HG03135 (cell line): ENCODE measurements at regions not wholly inside any gene's neighbourhood (a gene's known extent, or its start where the extent isn't known, plus 50 kb on each side); places are given as distances from the start of the nearest gene placed in this dataset.
A peak's percentile ranks its signal among the peaks of the same experiment; 100 is the strongest.

Source experiments
- ATAC-seq: cut with Tn5 transposase; IDR thresholded peaks from one replicate; pipeline ENCODE4 v1.9.1; 2021; ENCODE audit warnings: mild to moderate bottlenecking, moderate library complexity; ENCODE audit not compliant: unreplicated experiment

DNA sequence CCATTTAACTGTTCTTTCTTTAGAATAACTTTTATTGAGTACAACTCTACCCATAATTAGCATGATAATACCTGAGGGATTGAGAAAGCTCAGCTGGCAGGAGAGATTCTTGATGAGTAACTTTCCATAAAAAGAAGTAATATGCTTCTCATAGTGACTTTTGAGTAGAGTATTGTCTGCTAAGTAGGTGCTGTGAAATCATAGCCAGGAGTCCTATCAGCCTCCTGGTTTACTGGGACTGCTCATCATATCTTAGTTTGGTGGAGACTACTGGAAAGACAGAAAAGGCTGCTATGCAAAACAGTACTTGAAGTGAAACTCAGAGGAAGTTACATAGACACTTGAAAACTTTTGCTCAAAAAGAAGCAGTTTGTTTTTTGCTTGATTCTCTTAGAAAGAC is 113.3 kb upstream of the ATP2B1 start:
- ATAC-seq, result peak; percentile 59

DNA sequence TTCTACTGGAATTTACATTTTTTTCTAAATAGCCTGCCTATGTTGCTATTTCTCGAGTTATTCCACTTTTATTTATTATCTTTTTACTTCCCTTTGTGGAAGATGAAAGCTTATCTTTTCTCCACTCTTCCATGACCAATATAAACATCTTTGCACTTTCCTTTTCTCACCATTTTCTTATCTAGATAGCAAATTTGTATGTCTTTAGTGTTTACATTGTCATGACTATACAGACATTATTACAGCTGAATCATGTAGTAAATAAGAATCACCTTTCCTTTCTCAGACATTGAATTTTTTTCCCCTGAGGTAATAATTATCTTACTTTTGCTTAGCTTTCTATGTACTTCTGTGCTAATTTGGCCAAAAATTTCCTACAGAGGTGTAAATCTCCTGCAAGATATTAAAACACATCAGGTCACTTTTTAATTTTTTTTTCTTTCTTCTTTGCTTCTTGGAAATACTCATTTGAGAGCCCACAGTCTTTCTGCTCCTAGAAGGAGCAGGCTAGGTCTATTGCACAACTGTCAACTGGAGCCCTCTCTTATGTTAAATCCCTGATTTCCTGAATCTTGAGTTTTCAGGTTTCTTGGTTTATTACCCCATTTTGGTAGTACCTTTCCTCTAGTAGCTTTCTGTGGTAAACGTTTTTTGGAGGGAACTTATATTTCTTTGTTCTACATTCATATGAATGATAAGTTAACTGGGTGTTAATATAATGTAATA is 109.0 kb upstream of the ATP2B1 start:
- no peak for ATAC-seq

DNA sequence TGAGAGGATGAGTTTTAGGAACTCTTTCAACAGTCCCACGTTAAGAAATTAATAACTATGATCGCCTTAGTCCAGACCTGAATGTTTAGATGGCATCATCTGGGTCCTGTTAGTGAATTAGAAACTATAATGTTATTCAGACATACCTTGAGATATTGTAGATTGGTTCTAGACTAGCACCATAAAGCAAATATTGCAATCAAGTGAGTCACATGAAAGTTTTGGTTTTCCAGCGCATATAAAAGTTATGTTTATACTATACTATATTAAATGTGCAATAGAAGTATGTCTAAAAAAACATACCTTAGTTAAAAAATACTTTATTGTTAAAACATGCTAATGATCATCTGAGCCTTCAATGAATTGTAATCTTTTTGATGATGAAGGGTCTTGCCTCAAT is 106.6 kb upstream of the ATP2B1 start:
- no peak for ATAC-seq

DNA sequence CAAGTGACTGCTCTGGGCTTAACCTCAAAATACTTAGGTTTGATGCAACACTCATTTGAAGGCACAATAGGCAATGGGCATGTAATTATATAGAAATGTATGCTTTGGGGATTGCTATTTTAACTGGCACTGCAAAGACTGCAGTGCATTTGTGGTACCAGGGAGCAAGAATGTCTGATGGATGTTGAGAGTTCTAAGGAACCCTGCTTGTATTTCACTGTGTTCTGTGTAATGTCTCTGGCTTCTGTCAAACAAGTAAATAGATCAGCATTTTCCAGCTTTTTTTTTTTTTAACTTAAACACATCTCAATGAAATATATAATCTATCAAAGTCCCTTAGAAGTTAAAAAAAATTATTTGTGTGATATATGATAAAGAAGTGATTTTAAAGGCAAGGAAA is 94.8 kb upstream of the ATP2B1 start:
- ATAC-seq, result no peak

DNA sequence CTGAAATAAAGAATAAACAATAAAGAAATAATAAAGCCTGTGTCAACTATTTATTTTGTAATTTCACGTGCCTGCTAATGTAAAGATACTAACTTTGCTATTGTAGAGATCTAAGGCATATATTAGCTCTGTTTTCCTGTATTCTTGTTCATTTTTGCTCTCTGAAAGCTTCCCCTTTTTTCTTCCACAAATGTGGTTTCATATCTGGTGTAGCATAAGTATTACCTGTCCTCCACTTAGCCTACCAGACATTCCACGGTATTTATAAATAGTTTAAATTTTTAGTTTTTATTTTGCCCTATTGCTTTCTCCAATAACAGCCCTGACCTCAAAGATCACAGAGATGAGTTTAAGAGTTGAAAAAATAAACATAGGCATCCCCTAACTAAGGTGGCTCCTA is 92.6 kb upstream of the ATP2B1 start:
- no peak for ATAC-seq

DNA sequence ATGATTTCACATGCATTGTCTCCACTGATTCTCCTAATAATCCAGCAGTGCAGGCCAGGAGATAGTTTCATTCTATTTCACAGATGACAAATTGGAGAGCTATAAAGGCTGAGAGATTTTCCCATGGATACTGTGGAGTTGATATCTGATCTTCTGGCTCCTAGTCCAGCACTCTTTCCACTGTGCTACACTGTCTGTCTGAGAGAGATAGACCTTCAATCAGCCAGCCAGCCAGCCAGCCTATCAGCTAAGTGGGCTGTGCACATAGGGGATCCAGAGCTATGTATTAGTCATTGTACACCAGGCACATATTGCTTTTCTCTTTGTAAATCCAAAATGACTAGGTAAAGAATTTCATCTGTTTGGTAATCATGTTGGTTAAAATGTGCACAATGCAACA is 91.8 kb upstream of the ATP2B1 start:
- no peak for ATAC-seq

DNA sequence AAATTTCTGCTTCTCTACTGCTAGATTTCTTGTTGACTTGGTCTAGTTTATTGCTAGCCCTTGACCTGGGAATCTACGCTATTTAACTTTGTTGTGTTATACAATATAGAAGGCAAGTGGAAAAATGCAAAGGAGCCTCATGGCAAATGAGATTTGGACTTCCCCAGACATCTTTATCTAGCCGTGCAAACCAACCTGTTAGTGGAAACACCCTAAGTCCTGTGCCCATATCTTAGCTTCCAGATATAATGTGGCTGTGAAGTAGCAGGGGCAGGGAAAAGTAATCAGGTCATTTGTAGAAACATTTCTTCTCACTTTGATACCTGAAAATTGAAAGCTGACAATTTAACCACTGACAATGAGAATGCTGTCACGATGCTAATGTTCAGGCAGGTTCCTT is 90.7 kb upstream of the ATP2B1 start:
- ATAC-seq, result no peak

DNA sequence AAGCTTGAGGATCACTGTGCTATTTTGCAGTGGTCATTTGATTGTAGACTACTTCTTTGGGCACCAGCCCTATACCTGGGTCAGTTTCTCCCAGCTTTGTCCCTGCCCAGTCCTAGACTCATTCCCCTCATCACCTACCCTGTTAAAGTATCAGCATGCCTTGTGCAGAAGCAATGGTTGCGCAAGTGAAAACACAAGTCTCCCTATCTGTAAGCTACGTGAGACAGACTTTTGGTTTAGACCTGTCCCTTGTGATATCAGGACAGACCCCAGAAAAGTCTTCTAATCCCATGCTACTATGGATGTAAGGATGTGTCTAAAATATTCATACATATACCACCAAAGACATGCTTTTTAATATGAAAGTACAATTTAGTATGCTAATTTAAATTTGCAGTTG is 88.8 kb upstream of the ATP2B1 start:
- no peak for ATAC-seq

DNA sequence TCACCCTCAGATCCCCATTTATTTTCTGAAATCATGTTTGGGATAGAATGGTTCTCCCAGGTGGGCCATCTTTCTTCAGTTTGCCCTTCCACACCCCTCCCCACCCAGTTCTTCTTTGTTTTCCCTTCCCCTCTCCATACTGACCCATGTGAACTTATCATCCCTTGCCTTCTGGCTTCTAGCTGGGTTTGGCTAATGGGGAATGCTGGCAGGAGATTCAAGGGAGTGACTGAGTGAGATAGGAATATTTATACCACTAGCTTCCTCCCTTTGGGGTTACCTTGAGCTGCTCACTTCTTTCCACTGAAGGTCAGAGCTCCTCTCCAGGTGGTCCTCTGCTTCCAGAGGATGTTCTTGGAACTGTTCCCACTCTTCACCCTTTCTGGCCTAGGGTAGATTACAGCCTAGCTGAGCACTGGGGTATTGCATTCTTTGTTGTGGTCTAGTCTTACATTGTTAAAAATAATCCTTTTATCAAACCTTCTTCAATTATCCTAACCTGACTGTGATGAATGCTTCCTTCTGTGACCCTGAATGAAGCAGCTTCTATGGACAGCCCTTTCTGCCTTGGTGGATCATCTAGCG is 88.3 kb upstream of the ATP2B1 start:
- ATAC-seq, result no peak

DNA sequence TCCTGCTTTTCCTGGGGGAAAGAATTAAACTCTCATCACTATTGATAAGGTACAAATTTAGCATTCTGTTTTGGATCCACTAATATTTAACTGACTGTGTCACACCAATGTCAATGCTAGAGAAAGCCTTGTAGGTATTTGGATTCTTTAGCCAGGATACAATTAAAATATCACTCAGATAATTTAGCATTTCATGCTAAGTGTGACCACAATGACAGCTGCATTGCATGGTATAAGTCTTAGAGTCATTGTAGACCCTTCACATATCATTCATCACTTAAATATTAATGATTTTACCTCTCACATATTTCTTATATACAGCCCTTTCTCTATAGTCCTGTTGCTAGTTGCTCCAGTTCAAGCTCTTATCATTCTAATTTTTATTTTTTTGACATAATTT is 85.3 kb upstream of the ATP2B1 start:
- ATAC-seq, result no peak

DNA sequence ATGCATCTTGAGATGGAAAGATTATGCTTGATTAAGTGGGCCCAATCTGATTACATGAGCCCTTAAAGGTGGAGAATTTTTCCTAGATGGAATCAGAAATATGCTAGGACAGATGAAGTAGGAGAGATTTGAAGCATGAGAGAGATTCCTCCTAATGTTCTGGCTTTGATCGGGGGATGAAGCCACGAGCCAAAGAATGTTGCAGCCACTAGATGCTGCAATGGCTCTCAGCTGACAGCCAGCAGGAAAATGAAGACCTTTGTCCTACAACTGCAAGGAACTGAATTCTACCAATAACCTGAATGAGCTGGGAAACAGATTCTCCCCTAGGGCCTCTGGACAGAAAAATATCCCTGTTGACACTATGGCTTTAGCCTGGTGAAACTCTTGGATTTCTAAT is 82.6 kb upstream of the ATP2B1 start:
- ATAC-seq, result no peak

DNA sequence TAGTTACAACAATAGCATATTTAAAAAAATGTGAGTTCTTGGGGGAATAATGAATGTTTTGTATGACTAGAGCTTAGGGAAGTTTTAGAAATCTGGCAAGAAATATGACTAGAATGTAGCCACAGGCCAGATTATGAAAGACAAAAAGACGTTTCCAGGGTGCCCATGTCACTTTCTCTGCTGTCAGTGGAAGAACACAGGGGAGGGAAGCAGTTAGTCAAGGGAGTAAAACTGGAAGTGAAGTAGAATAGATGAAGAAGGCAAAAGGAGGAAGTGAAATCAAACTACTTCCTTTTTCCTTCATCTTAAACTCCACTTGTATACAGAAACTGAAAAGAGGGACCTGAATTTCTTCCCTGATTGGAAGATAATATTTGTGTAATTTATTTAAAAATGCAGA is 81.2 kb upstream of the ATP2B1 start:
- peak; percentile 83 for ATAC-seq

DNA sequence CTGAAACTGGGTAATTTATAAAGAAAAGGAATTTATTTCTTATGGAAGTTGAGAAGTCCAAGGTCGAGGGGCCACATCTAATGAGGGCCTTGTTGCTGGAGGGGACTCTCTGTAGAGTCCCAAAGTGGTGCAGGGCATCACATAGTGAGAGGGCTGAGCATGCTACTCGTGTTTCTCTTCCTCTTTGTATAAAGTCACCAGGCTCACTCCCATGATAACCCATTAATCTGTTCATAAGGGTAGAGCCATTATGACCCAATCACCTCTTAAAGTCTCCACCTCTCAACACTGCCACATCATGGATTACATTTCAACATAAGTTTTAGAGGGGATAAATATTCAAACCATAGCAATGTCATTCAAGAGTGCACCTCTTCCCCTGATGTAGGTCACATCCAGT is 79.1 kb upstream of the ATP2B1 start:
- ATAC-seq, result no peak

DNA sequence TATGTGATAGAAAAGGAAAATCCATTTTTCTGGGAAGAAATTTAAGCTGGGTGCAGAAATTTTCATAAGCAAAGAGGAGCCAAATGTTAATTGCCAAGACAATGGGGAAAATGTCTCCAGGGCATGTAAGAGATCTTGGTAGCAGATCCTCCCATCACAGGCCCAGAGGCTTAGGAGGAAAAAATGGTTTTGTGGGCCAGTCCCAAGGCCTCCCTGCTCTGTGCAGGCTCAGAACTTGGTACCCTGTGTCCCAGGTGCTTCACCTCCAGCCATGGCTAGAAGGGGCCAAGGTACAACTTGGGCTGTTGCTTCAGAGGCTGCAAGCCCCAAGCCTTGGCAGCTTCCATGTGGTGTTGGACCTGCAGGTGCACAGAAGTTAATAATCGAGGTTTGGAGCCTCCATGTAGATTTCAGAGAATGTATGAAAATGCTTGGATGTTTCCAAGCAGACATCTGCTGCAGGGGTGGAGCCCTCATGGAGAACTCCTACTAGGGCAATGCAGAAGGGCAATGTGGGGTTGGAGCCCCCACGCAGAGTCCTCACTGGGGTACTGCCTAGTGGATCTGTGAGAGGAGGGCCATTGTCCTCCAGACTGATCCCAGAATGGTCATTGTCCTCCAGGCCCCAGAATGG is 77.7 kb upstream of the ATP2B1 start:
- no peak for ATAC-seq

DNA sequence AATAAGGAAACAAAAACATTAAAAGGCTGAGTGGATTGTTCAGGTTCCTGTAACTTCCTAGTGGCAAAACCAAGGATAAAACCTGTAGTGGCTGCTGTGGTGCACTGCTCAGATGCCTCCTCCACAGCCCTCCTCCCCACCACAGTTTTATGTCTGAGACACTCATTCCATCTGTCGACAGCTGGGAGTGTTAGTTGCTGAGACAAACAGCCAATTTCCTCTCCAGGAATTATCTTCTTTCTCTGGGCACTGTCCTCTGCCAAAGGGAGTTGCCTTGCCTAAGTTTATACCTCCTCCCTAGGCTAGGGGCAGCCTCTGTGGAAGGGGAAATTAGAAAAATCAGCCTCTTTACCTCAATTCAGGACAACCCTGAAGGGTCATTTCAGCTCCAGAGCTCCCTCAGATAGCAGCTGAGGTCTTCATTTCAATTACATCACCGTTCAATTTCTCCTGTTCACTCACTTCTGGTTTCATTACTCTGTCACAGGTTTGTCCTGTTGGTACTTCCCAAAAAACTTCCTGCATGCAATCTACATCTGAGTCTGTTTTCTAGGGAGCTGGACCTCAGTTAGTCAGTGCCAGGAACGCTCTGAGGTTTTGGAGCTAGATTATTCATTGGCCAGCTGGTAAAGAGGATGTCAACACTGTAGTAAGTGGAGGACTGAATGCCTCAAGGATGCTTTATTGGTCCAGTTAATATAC is 74.9 kb upstream of the ATP2B1 start:
- no peak for ATAC-seq

DNA sequence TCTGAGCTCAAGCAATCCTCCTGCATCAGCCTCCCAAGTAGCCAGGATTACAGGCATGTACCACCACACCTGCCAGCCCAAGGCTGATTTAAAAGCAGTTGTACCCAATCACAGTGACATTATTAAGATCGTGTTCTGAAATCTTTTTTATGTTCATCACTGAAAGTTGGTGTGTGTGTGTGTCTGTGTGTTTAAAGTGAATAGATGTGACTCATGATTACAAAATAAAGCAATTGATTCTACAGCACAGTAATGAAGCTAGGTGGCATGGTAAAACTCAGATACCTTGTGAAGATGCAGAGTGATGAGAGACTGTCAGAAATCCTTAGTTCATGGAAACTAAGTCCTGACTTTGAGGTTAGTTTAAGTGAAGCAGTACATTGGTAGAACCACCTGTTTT is 74.2 kb upstream of the ATP2B1 start:
- no peak for ATAC-seq

DNA sequence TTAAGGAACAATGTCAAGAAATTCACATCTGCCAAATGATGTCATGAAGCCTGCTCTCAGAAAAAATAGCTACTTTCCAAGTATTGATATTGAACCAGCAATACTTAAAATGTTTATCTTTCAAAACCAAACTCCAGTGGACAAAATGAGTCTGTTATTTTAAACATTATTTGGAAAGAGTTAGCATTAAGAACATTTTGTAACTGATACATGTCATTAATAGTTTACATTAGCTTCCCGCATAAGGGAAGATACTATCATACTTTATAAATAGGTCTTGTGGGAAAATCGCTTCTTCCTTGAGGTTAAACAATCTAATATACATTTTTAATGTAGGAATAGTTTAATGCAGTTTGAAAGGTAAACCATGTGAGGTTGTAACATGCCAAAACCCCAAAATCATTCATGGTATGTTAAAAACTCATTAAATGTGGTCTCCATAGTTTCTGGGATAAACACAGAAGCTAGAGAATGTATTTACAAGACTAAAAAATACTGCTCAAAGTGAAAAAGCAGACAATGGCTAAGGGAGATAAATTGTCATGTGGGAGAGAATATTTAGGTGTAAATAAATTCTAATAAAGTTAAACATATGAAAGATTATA is 73.4 kb upstream of the ATP2B1 start:
- no peak for ATAC-seq

DNA sequence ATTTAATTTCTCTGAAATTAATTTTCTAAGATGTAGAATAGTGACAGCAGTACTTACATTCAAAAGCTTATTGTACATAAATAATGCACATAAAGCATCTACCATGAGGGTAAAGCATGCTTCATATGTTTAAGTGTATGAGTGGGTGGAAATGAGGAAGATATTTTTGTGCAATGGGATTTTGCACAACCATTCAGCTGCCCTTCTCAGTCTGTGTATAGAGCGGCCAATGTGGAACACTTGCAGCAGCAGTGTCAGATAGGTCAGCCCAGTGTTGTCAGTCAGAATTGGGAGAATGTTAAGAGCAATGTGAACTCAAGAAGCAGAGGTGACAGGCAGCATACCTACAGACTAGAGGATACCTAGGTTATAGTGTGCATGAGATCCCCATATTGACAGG is 72.5 kb upstream of the ATP2B1 start:
- ATAC-seq, result no peak

DNA sequence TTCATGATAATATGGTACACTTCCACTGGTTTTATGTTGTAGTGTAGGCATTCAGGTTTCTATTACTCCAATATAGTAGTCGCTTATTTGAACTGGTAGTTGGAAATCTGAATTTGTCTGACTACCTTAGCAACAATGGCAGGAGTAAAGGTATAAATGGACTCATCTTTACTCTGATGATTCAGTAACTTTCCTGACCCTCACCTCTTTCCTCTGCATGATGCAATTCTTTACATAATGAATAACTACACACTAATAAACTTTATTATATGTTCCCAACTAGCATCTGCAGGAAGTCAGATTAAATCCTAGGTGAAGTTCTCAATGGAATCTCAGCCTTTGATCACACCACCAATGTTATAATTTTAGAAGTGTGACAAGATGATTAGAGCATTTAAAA is 70.5 kb upstream of the ATP2B1 start:
- no peak for ATAC-seq

DNA sequence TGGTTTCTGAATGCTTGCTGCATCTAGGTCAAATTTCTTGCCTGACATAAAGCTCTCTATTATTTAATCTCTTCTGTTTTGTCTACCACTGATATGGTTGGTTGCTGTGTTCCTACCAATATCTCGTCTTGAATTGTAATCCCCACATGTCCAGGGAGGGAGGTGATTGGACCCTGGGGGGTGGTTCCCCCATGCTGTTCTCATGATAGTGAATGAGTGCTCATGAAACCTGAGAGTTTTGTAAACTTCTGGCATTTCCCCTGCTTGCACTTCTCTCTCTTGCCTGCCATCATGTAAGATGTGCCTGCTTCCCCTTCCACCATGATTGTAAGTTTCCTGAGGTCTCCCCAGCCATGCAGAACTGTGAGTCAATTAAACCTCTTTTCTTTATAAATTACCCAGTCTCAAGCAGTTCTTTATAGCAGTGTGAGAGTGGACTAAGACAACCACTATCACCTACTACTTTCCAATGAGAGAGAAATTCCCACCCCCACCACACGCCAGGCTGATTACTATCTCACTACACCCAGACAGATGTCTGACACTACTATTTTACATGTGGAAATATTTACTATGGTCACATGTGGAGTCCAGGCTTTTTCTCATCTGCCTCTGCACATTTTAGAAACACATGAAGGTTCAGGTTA is 69.2 kb upstream of the ATP2B1 start:
- ATAC-seq, result no peak

DNA sequence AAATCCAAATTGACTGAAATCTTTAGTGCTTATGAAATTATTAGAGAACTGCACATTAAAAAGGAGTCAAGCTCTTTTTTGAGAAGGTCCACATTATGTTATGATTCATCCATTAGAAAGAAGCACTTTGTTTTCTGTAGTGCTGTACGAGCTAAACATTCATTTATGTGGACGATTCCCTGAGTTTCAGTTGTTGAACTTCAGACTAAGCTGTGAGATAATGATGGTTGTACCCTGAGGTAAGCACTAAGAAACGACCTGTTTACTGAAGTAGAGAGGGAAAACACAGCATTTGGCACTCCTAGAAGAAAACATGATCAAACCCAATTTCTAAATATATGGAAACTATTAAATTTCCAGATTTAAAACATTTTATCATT is 67.3 kb upstream of the ATP2B1 start:
- ATAC-seq, result no peak
